PFSK-1 (cell line): ENCODE measurements at regions not wholly inside any gene's neighbourhood (a gene's known extent, or its start where the extent isn't known, plus 50 kb on each side); places are given as distances from the start of the nearest gene placed in this dataset.

Experiments used
- FOXP2 ChIP-seq: optimal IDR thresholded peaks from 2 replicates; pipeline ENCODE3; 2011; ENCODE audit warnings: borderline replicate concordance, control low read depth, inconsistent platforms; ENCODE audit not compliant: insufficient read depth; ENCODE audit errors: extremely low read length, extremely low read depth
- POLR2AphosphoS5 ChIP-seq: IDR thresholded peaks from 2 replicates; pipeline ENCODE4 v1.6.1; 2012; ENCODE audit warnings: low read depth, mild to moderate bottlenecking, control low read depth, low read length, moderate library complexity
- REST ChIP-seq, 2 experiments: IDR thresholded peaks; 2 replicates each; pipeline versions ENCODE4 v1.6.1 to v1.8.0; 2011 to 2012; ENCODE audit warnings: low read depth in 2 of 2, low read length in 2 of 2, control low read depth in 1 of 2, inconsistent platforms in 1 of 2, mild to moderate bottlenecking in 1 of 2, moderate library complexity in 1 of 2; ENCODE audit not compliant: insufficient read depth in 1 of 2
- SIN3A ChIP-seq: IDR thresholded peaks from 2 replicates; pipeline ENCODE4 v1.6.1; 2012; ENCODE audit warnings: mild to moderate bottlenecking, low read length, moderate library complexity, borderline replicate concordance; ENCODE audit not compliant: insufficient read depth
- TAF1 ChIP-seq: IDR thresholded peaks from 2 replicates; pipeline ENCODE4 v1.6.1; 2012; ENCODE audit warnings: low read length, control low read depth, borderline replicate concordance; ENCODE audit not compliant: insufficient read depth

DNA sequence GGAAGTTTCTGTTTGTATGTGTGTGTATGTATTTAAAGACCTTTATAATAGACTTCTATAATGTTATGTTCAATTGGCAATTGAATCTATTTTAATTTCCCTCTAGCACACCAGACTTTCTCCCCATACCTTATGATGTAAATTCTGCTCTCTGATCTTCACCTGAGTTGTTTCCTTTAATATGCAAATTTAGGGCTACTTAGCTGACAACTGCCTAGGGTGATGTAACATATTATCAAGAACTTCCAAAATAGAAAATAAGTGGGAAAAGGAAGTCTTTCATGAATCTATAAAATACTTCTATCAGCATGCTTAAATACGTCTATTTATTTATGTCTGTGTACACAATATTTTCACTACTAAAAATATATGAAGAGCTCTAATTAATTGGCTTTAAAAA, 923.5 kb upstream of the CDH10 start:
- no peak for TF ChIP-seq SIN3A
- no peak for TF ChIP-seq FOXP2
- TF ChIP-seq TAF1: no peak
- no peak for TF ChIP-seq POLR2AphosphoS5
- TF ChIP-seq REST (IDR thresholded peaks at IDR 0.05; ENCODE audit: insufficient read depth in 1 of 2, low read depth in 2 of 2, low read length in 2 of 2): no peak

DNA sequence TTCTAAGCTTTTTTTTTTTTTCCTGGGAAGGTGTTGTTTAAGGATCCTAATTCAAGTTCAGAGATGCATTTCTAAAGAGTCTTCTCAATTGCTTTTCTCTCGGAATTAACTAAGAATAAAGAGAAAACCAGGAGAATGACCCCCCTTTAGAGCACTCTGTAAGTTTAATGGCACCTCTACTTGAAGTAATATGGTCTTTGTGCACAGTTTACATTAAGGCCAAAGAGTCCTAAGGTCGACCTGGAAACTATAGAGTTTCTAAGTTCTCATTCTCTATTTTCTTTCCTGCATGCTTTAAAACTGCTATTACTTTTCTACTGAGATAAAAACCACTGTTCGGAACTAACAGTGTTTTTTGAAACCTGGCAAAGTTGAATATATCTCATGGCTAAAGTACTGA, 923.1 kb upstream of the CDH10 start:
- TF ChIP-seq SIN3A (no peak), POLR2AphosphoS5 (no peak), REST (IDR thresholded peaks at IDR 0.05; ENCODE audit: insufficient read depth in 1 of 2, low read depth in 2 of 2, low read length in 2 of 2) (no peak), TAF1 (no peak), FOXP2 (no peak)

- TF ChIP-seq TAF1 (no peak), FOXP2 (no peak), REST (IDR thresholded peaks at IDR 0.05; ENCODE audit: insufficient read depth in 1 of 2, low read depth in 2 of 2, low read length in 2 of 2) (no peak), POLR2AphosphoS5 (no peak), SIN3A (no peak)
These were observed 917.9 kb upstream of the CDH10 start for GRCh38 chr5:25562656-25563055.

DNA sequence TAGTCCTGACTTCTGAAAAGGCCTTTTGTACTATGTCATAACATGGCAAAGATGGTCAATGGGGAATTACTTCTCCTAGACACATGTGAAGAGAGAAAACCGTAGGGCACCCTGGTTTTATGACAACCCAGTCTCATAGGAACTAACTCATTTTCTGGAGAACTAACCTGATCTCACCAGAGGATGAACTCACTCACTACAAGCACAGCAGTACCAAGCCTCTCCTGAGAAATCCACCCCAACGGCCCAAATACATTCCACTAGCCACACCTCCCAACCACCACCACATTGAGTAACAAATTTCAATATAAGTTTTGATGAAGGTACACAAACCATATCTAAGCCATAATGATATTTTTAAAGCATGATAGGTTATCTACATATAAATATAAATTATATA, 909.3 kb upstream of the CDH10 start:
- TF ChIP-seq FOXP2: no peak
- no peak for TF ChIP-seq TAF1
- TF ChIP-seq REST (IDR thresholded peaks at IDR 0.05; ENCODE audit: insufficient read depth in 1 of 2, low read depth in 2 of 2, low read length in 2 of 2): no peak
- no peak for TF ChIP-seq SIN3A
- TF ChIP-seq POLR2AphosphoS5: no peak

- TF ChIP-seq SIN3A: no peak
These were observed 908.2 kb upstream of the CDH10 start for GRCh38 chr5:25552871-25553481.
